Skeletal muscle tissue (tissue), 3 donors: ENCODE measurements at regions not wholly inside any gene's neighbourhood (a gene's known extent, or its start where the extent isn't known, plus 50 kb on each side); places are given as distances from the start of the nearest gene placed in this dataset.

ENCODE experiments used
- H3K27ac ChIP-seq: one replicate; pipeline ENCODE4 v1.7.0; 2013; ENCODE audit warnings: mild to moderate bottlenecking, low read depth, low read length, inconsistent platforms
- H3K27me3 ChIP-seq, 3 donors: one replicate each; pipeline ENCODE4 v1.7.0; 2013; ENCODE audit warnings: low read length in 3 of 3; ENCODE audit not compliant: control insufficient read depth in 3 of 3, insufficient read depth in 3 of 3
- H3K36me3 ChIP-seq, 3 donors: one replicate each; pipeline ENCODE4 v1.7.0; 2013; ENCODE audit warnings: low read length in 3 of 3; ENCODE audit not compliant: control insufficient read depth in 3 of 3, insufficient read depth in 3 of 3
- H3K4me1 ChIP-seq, 3 donors: one replicate each; pipeline ENCODE4 v1.7.0; 2013; ENCODE audit warnings: low read length in 3 of 3, mild to moderate bottlenecking in 3 of 3; ENCODE audit not compliant: control insufficient read depth in 3 of 3, insufficient read depth in 3 of 3
- H3K4me3 ChIP-seq, 3 donors: one replicate each; pipeline ENCODE4 v1.7.0; 2013; ENCODE audit warnings: low read length in 3 of 3
- H3K9ac ChIP-seq, 3 donors: one replicate each; pipeline ENCODE4 v1.7.0; 2013; ENCODE audit warnings: low read length in 3 of 3, mild to moderate bottlenecking in 3 of 3, moderate library complexity in 2 of 3, low read depth in 1 of 3
- H3K9me3 ChIP-seq, 3 donors: one replicate each; pipeline ENCODE4 v1.7.0; 2013; ENCODE audit warnings: low read length in 3 of 3; ENCODE audit not compliant: control insufficient read depth in 3 of 3
- donor health status: Osteomylitis.

- Histone ChIP-seq H3K27ac (no peak overlapping the region), H3K9ac (no peak overlapping the region), H3K27me3 (no peaks in the 10 kb centered on the region), H3K4me1 (no peaks in the 10 kb centered on the region), H3K9me3 (peaks cover 2 to 7% (median 5%) of the 10 kb centered on the region in 3 donors), H3K4me3 (no peak overlapping the region), H3K36me3 (no peaks in the 10 kb centered on the region)
Observed at GRCh38 chr16:9393591-9393990, 302.1 kb downstream of the HAPSTR1 start.

GRCh38 chr16:9395958-9396359 is 304.5 kb downstream of the HAPSTR1 start:
- H3K9me3 ChIP-seq = no peaks in the 10 kb centered on the region
- H3K9ac ChIP-seq = no peak overlapping the region
- H3K4me1 ChIP-seq = no peaks in the 10 kb centered on the region
- H3K27me3 ChIP-seq = no peaks in the 10 kb centered on the region
- no peak overlapping the region for H3K27ac ChIP-seq
- H3K4me3 ChIP-seq = no peak overlapping the region
- no peaks in the 10 kb centered on the region for H3K36me3 ChIP-seq

DNA sequence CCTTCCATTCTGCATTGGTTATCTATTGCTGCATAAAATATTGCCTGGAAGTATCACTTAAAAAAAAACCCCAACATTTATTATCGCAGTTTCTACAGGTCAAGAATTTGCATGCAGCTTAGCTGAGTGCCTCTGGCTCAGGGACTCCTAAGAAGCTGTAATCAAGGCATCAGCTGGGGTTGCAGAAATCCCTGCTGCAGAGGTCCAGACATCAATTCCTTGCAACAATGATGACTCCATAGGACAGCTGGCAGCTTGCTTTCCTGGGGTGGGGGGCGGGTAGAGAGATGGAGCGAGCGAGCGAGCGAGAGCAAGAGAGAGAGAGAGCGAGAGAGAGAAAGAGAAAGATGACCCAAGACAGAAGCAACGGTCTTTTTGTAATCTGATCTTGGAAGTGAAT is 308.1 kb downstream of the HAPSTR1 start:
- H3K36me3 ChIP-seq = no peaks in the 10 kb centered on the region
- no peaks in the 10 kb centered on the region for H3K9me3 ChIP-seq
- H3K4me3 ChIP-seq = no peak overlapping the region
- H3K9ac ChIP-seq = no peak overlapping the region
- H3K4me1 ChIP-seq = no peaks in the 10 kb centered on the region
- no peaks in the 10 kb centered on the region for H3K27me3 ChIP-seq
- no peak overlapping the region for H3K27ac ChIP-seq

DNA sequence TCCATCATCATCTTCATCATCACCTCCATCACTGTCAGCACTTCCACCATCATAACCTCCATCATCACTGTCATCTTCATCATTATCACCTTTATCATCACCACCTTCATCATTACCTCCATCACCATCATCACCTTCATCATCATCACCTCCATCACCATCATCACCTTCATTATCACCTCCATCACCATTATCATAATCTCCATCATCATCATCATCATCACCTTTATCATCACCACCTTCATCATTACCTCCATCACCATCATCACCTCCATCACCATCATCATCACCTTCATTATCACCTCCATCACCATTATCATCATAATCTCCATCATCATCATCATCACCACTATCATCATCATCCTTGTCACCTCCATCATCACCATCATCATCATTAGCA is 309.7 kb downstream of the HAPSTR1 start:
- Histone ChIP-seq H3K4me3 (no peak overlapping the region), H3K27ac (no peak overlapping the region), H3K9me3 (no peaks in the 10 kb centered on the region), H3K36me3 (no peaks in the 10 kb centered on the region), H3K4me1 (no peaks in the 10 kb centered on the region), H3K27me3 (no peaks in the 10 kb centered on the region), H3K9ac (no peak overlapping the region)

DNA sequence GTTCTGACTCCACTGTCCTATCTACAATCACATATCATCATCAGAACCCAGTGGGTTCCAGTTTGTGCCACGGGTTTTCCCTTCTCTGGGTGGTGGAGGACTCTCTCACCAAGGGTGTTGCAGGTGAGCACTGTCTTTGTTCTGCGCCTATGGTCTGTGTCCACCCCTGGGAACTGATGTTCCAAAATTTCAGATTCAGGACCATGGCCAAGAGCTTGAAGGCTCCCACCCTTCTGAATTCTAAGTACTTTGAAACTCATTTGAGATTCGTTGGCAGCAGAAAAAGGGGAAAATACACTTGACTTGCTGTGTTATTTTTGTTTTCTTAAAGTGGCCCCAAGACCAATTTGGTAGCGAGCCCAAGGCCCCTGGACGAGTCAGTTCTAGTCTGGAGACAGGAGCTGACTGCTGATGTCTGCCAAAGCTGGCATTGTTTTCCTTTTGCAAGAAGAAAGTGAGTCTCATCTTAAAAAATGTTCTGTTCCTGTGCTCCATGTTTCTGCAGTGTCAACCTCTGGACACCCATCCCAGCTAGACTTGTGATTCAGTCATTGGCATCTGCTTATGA is 310.9 kb downstream of the HAPSTR1 start:
- H3K9me3 ChIP-seq = no peaks in the 10 kb centered on the region
- H3K27ac ChIP-seq = no peak overlapping the region
- H3K36me3 ChIP-seq = no peaks in the 10 kb centered on the region
- no peak overlapping the region for H3K4me3 ChIP-seq
- no peaks in the 10 kb centered on the region for H3K4me1 ChIP-seq
- H3K27me3 ChIP-seq = no peaks in the 10 kb centered on the region
- H3K9ac ChIP-seq = no peak overlapping the region

DNA sequence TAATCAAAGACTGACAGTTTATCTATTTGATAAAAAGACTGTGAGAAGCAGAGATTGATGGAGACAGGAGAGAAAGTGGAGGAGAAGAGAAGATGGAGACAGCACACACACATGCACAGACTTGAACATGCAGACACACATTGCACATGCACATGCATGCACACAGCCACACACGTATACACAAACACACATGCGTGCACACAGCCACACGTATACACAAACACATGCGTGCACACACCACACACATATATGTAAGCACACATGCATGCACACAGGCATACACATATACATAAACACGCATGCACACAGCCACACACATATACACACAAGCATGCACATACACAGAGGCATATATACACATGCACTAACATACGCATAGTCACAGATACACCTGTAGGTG is 313.4 kb downstream of the HAPSTR1 start:
- no peak overlapping the region for H3K27ac ChIP-seq
- peaks cover 0 to 7% (median 0%) of the 10 kb centered on the region in 3 donors for H3K27me3 ChIP-seq
- H3K4me1 ChIP-seq = no peaks in the 10 kb centered on the region
- H3K4me3 ChIP-seq = no peak overlapping the region
- no peaks in the 10 kb centered on the region for H3K9me3 ChIP-seq
- H3K9ac ChIP-seq = no peak overlapping the region
- no peaks in the 10 kb centered on the region for H3K36me3 ChIP-seq

DNA sequence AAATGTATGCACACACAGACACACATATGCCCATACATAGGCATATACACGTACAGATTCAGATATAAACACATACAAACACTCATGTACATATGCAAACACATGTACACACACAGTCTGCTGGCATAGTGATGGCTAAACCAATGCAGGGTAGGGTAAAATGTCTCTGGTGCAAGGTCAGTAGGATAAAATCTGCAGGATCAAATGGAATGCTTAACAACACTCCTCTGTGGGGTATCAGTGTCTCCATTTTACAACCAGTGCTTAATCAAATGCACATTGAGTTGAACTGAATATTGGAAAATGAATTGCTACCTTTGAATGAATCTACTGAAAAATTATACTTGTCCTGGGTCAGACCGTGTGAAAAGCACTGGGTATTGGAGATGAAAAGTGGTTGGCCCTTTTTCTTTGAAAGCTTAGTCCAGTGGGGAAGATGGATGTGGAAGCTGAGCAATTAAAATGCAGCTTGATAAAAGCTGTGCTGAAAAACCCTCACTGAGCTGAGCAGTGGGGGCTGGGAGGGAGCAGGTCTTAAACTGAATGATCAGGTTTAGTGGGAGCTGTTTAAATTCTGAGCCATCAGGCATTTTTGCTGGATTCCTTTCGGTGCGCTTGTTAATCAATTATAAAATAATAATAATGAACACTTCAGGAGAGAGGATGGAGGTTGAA is 314.7 kb downstream of the HAPSTR1 start:
- Histone ChIP-seq H3K9me3 (no peaks in the 10 kb centered on the region), H3K9ac (no peak overlapping the region), H3K36me3 (no peaks in the 10 kb centered on the region), H3K4me1 (no peaks in the 10 kb centered on the region), H3K27ac (no peak overlapping the region), H3K27me3 (peaks cover 0 to 7% (median 0%) of the 10 kb centered on the region in 3 donors), H3K4me3 (no peak overlapping the region)

DNA sequence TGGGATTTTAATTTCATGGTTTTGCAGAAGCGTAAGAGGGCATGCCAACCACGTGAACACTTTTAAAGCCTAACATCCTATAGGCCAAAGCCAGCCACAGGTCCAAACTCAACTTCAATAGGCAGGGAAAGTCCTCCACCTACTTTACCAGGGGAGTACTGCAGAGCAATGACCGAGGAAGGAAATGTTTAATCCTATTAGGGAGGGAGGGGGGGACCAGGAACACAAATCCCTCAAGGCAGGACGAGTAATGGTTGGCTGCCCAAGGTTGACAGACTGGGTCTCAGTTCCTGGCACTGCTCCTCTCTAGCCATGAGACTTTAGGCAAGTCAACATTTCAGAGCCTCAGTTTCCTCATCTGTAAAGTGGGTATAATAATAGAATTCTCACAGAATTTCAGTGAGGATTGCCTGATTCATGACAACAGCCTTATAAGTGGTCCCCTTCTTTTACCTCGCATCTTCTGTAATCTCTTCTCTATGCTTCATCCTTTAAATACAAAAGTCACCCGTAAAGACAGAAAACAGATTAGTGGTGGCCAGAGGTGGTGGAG is 315.8 kb downstream of the HAPSTR1 start:
- H3K9me3 ChIP-seq = no peaks in the 10 kb centered on the region
- H3K27ac ChIP-seq = no peak overlapping the region
- H3K4me3 ChIP-seq = no peak overlapping the region
- peaks cover 0 to 7% (median 0%) of the 10 kb centered on the region in 3 donors for H3K27me3 ChIP-seq
- H3K4me1 ChIP-seq = no peaks in the 10 kb centered on the region
- no peaks in the 10 kb centered on the region for H3K36me3 ChIP-seq
- no peak overlapping the region for H3K9ac ChIP-seq

GRCh38 chr16:9408297-9408878 is 316.9 kb downstream of the HAPSTR1 start:
- no peaks in the 10 kb centered on the region for H3K36me3 ChIP-seq

More at GRCh38 chr16:9408297-9408878, 316.9 kb downstream of the HAPSTR1 start:
- Histone ChIP-seq H3K9me3 (no peaks in the 10 kb centered on the region), H3K9ac (no peak overlapping the region), H3K27ac (no peak overlapping the region), H3K4me3 (no peak overlapping the region), H3K4me1 (no peaks in the 10 kb centered on the region), H3K27me3 (peaks cover 0 to 7% (median 0%) of the 10 kb centered on the region in 3 donors)
